ENCODE measurements at regions not wholly inside any gene's neighbourhood (a gene's known extent, or its start where the extent isn't known, plus 50 kb on each side); places are given as distances from the start of the nearest gene placed in this dataset.

GRCh38 chr9:1729631-1730030 lies 285.5 kb upstream of the SMARCA2 start:
- no peak for DNase-seq (ENCODE audit: extremely low spot score, unreplicated experiment)
- Mint-ChIP-seq H3K9me3 (ENCODE audit: unreplicated experiment) (peaks cover 7% of the 10 kb centered on the region), H3K4me3 (ENCODE audit: unreplicated experiment) (no peak overlapping the region), H3K27me3 (ENCODE audit: unreplicated experiment) (no peaks in the 10 kb centered on the region), H3K36me3 (ENCODE audit: unreplicated experiment) (no peaks in the 10 kb centered on the region), H3K27ac (ENCODE audit: unreplicated experiment) (no peak overlapping the region), H3K4me1 (ENCODE audit: unreplicated experiment) (no peaks in the 10 kb centered on the region)
- TF ChIP-seq CTCF (IDR thresholded peaks at IDR 0.05) = no peak

GRCh38 chr9:1732670-1733069 lies 282.5 kb upstream of the SMARCA2 start:
- Mint-ChIP-seq H3K4me1 (ENCODE audit: unreplicated experiment) (no peaks in the 10 kb centered on the region), H3K9me3 (ENCODE audit: unreplicated experiment) (peaks cover 7% of the 10 kb centered on the region), H3K27ac (ENCODE audit: unreplicated experiment) (no peak overlapping the region), H3K4me3 (ENCODE audit: unreplicated experiment) (no peak overlapping the region), H3K36me3 (ENCODE audit: unreplicated experiment) (no peaks in the 10 kb centered on the region), H3K27me3 (ENCODE audit: unreplicated experiment) (no peaks in the 10 kb centered on the region)
- no peak for TF ChIP-seq CTCF (IDR thresholded peaks at IDR 0.05)
- DNase-seq (ENCODE audit: extremely low spot score, unreplicated experiment) = no peak

DNA sequence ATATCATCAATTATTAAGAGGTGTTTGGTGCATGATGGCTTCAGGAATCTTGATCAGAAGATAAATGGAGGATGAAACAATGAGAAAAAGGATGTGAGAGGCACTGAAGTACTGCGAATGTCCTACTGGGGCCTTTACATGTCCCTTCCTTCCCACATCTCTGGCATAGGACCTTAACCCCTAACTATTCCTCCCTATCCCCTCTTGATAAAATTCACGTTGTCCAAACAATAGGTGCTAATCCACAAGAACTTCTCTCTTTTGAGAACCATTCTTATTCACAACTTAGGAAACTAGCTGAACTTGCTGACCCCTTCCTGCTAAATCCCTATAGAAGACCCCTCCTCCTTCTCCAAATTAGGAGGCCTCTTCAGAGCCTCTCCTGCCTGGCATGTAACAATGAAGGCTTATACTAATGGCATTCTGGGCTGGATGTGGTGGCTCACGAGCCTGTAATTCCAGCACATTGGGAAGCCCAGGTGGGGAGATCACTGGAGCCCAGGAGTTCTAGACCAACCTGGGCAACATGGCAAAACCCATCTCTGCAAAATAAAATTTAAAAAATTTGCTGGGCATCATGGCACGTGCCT lies 276.5 kb upstream of the SMARCA2 start:
- TF ChIP-seq CTCF (IDR thresholded peaks at IDR 0.05) = no peak
- no peaks in the 10 kb centered on the region for H3K4me1 Mint-ChIP-seq (ENCODE audit: unreplicated experiment)
- DNase-seq (ENCODE audit: extremely low spot score, unreplicated experiment) = no peak
- H3K36me3 Mint-ChIP-seq (ENCODE audit: unreplicated experiment) = no peaks in the 10 kb centered on the region
- no peaks in the 10 kb centered on the region for H3K27me3 Mint-ChIP-seq (ENCODE audit: unreplicated experiment)
- no peak overlapping the region for H3K27ac Mint-ChIP-seq (ENCODE audit: unreplicated experiment)
- no peak overlapping the region for H3K4me3 Mint-ChIP-seq (ENCODE audit: unreplicated experiment)
- no peaks in the 10 kb centered on the region for H3K9me3 Mint-ChIP-seq (ENCODE audit: unreplicated experiment)

DNA sequence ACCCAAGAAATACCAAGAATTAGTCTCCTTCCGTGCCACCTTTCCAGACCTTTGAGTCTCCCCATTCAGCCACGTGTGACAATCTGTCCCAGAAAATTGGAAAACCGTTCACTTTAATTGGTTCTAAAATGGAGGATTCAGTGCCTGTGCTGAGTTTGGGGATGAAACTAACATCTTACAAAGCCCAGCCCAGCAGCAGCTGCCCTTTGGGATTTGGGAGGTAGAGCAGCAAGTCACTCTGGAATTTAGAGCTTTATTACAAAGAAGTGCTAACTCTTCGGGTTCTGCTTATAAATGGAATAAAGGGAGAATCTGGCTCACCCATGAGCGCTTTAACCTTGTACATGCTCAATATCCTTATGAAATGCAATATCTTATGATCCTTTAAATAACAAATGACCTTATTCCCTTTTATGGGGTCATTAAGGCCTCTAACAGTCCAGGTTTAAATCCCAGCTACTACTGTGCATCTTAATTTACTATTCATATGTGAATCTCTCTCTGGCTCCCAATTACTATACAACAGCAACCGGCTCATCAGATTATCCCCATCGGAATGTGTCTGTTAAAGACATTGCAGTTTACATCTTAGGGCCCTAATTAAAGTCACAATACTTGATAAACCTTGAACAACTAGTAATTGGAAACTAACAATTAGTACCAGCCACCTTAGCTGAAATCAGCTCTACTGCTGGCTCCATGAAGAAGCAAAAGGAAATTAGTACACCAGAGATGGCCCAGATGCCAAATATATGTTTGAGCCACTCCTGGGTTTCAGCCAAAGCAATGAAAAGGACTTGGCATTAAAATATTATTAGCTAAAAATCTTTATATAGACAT lies 271.8 kb upstream of the SMARCA2 start:
- Mint-ChIP-seq H3K27ac (ENCODE audit: unreplicated experiment) (no peak overlapping the region), H3K4me3 (ENCODE audit: unreplicated experiment) (no peak overlapping the region)
- DNase-seq (ENCODE audit: extremely low spot score, unreplicated experiment) = no peak

More for the DNA sequence above, 271.8 kb upstream of the SMARCA2 start:
- no peaks in the 10 kb centered on the region for H3K4me1 Mint-ChIP-seq (ENCODE audit: unreplicated experiment)
- no peaks in the 10 kb centered on the region for H3K9me3 Mint-ChIP-seq (ENCODE audit: unreplicated experiment)
- no peak for TF ChIP-seq CTCF (IDR thresholded peaks at IDR 0.05)
- no peaks in the 10 kb centered on the region for H3K36me3 Mint-ChIP-seq (ENCODE audit: unreplicated experiment)
- no peaks in the 10 kb centered on the region for H3K27me3 Mint-ChIP-seq (ENCODE audit: unreplicated experiment)

Data from osteocyte (in vitro differentiated cells).